Fibroblast of the aortic adventitia (primary cell): ENCODE measurements at regions not wholly inside any gene's neighbourhood (a gene's known extent, or its start where the extent isn't known, plus 50 kb on each side); places are given as distances from the start of the nearest gene placed in this dataset.

ENCODE experiments used
- DNase-seq: peaks from one replicate; pipeline ENCODE4 v3.0.0-alpha.2; 2010; ENCODE audit warnings: low read depth
- H3K4me3 ChIP-seq: 2 replicates; pipeline ENCODE4 v1.5.1; 2011; ENCODE audit warnings: low read depth, mild to moderate bottlenecking, control low read depth, low read length, moderate library complexity
- CTCF ChIP-seq: IDR thresholded peaks from 2 replicates; pipeline ENCODE4 v1.5.1; 2011; ENCODE audit warnings: mild to moderate bottlenecking, low read length, control low read depth, inconsistent platforms; ENCODE audit not compliant: insufficient read depth

- TF ChIP-seq CTCF, result no peak
- no peak overlapping the region for H3K4me3 ChIP-seq
- no peak for DNase-seq
Observed at GRCh38 chr11:79762279-79762921, 321.6 kb upstream of the TENM4 start.

- no peak for DNase-seq
- no peak overlapping the region for H3K4me3 ChIP-seq
- no peak for TF ChIP-seq CTCF
Observed at GRCh38 chr11:79758325-79758724, 317.5 kb upstream of the TENM4 start.

GRCh38 chr11:79747406-79747805, 306.6 kb upstream of the TENM4 start:
- TF ChIP-seq CTCF, result no peak
- no peak for DNase-seq
- H3K4me3 ChIP-seq, result no peak overlapping the region

- no peak overlapping the region for H3K4me3 ChIP-seq
- TF ChIP-seq CTCF, result no peak
- no peak for DNase-seq
Observed at GRCh38 chr11:79744941-79745340, 304.1 kb upstream of the TENM4 start.

- no peak for TF ChIP-seq CTCF
- no peak overlapping the region for H3K4me3 ChIP-seq
- DNase-seq, result no peak
Observed at GRCh38 chr11:79742176-79742575, 301.3 kb upstream of the TENM4 start.

- DNase-seq, result no peak
- TF ChIP-seq CTCF, result no peak
- no peak overlapping the region for H3K4me3 ChIP-seq
Observed at GRCh38 chr11:79739591-79739990, 298.8 kb upstream of the TENM4 start.

GRCh38 chr11:79727221-79727620, 286.4 kb upstream of the TENM4 start:
- TF ChIP-seq CTCF, result no peak

More at GRCh38 chr11:79727221-79727620, 286.4 kb upstream of the TENM4 start:
- no peak for DNase-seq
- H3K4me3 ChIP-seq, result no peak overlapping the region
